GM21619 (cell line): ENCODE measurements at regions not wholly inside any gene's neighbourhood (a gene's known extent, or its start where the extent isn't known, plus 50 kb on each side); places are given as distances from the start of the nearest gene placed in this dataset.

Experiments used
- ATAC-seq: cut with Tn5 transposase; IDR thresholded peaks from one replicate; pipeline ENCODE4 v1.9.1; 2021; ENCODE audit not compliant: unreplicated experiment

- no peak for ATAC-seq
Measured at GRCh38 chr12:62205346-62205745, 54.9 kb upstream of the USP15 start.

GRCh38 chr12:62207248-62207647, 53.0 kb upstream of the USP15 start:
- ATAC-seq: no peak
